Lower leg skin (tissue), 3 donors: ENCODE measurements at regions not wholly inside any gene's neighbourhood (a gene's known extent, or its start where the extent isn't known, plus 50 kb on each side); places are given as distances from the start of the nearest gene placed in this dataset.
"Not testable (repeated sequence)": the region's sequence is repeated elsewhere in the genome, so short reads cannot be mapped to it uniquely, and the experiment has no call there.

Experiments used
- POLR2A ChIP-seq, 2 donors: fragments of 450-650 bp; IDR thresholded peaks; one replicate each; pipeline ENCODE4 v1.6.1; 2016 to 2017; ENCODE audit warnings: antibody characterized with exemption in 2 of 2, mild to moderate bottlenecking in 1 of 2, moderate library complexity in 1 of 2
- TF ChIP-seq, protein P1 (sequence below), 3 donors: fragments of 450-650 bp; IDR thresholded peaks; one replicate each; pipeline ENCODE4 v1.5.1; 2016; ENCODE audit warnings: antibody characterized with exemption in 3 of 3, mild to moderate bottlenecking in 3 of 3, moderate library complexity in 2 of 3

DNA sequence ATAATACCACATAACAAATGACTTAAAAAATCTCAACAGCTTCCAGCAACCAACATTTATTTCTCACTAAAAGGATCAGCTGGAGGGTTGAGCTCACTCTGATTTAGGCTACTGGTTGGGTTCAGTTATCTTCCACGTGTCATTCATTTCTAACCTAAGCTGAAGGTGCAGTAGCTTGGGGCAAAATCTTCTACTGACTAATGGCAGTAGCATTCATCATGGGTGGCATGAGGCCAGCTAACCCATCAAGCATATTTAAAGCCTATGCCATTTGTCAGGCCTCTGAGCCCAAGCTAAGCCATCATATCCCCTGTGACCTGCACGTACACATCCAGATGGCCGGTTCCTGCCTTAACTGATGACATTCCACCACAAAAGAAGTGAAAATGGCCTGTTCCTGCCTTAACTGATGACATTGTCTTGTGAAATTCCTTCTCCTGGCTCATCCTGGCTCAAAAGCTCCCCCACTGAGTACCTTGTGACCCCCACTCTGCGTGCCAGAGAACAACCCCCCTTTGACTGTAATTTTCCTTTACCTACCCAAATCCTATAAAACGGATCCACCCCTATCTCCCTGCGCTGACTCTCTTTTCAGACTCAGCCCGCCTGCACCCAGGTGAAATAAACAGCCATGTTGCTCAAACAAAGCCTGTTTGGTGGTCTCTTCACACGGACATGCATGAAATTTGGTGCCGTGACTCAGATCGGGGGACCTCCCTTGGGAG, 324.7 kb upstream of the LMCD1 start:
- TF ChIP-seq, protein P1, sequence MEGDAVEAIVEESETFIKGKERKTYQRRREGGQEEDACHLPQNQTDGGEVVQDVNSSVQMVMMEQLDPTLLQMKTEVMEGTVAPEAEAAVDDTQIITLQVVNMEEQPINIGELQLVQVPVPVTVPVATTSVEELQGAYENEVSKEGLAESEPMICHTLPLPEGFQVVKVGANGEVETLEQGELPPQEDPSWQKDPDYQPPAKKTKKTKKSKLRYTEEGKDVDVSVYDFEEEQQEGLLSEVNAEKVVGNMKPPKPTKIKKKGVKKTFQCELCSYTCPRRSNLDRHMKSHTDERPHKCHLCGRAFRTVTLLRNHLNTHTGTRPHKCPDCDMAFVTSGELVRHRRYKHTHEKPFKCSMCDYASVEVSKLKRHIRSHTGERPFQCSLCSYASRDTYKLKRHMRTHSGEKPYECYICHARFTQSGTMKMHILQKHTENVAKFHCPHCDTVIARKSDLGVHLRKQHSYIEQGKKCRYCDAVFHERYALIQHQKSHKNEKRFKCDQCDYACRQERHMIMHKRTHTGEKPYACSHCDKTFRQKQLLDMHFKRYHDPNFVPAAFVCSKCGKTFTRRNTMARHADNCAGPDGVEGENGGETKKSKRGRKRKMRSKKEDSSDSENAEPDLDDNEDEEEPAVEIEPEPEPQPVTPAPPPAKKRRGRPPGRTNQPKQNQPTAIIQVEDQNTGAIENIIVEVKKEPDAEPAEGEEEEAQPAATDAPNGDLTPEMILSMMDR (IDR thresholded peaks at IDR 0.05): not testable (repeated sequence)
- TF ChIP-seq POLR2A (IDR thresholded peaks at IDR 0.05): not testable (repeated sequence)
